M059J (cell line): ENCODE measurements at regions not wholly inside any gene's neighbourhood (a gene's known extent, or its start where the extent isn't known, plus 50 kb on each side); places are given as distances from the start of the nearest gene placed in this dataset.

ENCODE experiments used
- DNase-seq: peaks from one replicate; pipeline ENCODE4 v3.0.0-alpha.2; 2012; ENCODE audit warnings: low read depth

- no peak for DNase-seq
Observed at GRCh38 chrX:71000139-71000538, 68.0 kb downstream of the SNX12 start.

DNA sequence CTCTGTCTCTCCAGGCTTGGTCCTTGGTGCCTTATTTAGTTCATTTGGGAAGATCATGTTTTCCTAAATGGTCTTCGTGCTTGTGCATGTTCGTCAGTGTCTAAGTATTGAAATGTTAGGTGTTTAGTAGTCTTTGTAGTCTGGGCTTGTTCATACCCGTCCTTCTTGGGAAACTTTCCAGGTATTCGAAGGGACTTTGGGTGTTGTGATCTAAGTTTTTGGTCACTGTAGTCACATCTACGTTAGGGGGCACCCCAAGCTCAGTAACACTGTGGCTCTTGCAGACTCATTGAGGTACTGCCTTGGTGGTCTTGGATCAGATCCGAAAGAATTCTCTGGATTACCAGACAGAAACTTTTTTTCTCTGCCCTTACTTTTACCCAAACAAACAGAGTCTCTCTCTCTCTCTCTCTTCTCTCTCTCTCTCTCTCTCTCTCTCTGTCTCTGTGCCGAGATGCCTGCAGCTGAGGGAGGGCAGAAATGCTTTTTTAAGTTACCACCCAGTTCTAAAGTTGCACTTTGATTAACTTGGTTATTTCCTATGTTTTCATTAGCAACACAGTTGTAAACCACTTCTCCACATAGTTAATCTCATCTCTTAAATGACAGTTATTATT is 67.6 kb upstream of the SLC7A3 start:
- peak; percentile 60 for DNase-seq

DNA sequence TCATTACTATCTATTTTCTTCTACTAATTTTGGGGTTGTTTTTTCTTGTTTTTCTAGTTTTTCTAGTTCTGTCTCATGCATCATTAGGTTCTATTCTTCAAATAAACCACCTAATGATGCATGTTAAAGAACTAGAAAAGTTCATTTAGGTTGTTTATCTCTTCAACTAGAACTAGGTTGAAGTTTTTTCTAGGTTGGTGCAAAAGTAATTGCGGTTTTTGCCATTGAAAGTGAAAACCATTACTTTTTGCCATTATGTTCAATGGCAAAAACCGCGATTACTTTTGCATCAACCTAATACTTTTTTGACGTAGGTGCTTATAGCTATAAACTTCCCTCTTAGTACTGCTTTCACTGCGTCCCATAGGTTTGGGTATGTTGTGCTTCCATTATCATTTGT is 64.4 kb upstream of the SLC7A3 start:
- DNase-seq: no peak

DNA sequence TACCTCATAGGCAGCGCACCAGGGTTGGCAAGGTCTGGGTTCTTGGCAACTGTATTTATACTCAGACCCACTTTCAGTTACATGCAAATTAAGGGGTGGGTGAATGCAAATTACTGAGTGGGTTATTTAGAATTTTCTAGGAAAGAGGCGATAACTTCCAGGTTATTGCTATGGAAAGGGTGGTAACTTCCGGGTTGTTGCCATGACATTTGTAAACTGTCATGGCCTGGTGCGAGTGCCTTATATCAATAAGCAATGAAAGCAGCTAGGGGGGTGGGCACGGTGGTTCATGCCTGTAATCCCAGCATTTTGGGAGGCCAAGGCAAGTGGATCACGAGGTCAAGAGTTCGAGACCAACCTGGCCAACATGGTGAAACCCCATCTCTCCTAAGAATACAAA is 57.5 kb upstream of the SLC7A3 start:
- no peak for DNase-seq
